ENCODE measurements at regions not wholly inside any gene's neighbourhood (a gene's known extent, or its start where the extent isn't known, plus 50 kb on each side); places are given as distances from the start of the nearest gene placed in this dataset.
A peak's percentile ranks its signal among the peaks of the same experiment; 100 is the strongest.
"Not testable (repeated sequence)": the region's sequence is repeated elsewhere in the genome, so short reads cannot be mapped to it uniquely, and the experiment has no call there.

DNA sequence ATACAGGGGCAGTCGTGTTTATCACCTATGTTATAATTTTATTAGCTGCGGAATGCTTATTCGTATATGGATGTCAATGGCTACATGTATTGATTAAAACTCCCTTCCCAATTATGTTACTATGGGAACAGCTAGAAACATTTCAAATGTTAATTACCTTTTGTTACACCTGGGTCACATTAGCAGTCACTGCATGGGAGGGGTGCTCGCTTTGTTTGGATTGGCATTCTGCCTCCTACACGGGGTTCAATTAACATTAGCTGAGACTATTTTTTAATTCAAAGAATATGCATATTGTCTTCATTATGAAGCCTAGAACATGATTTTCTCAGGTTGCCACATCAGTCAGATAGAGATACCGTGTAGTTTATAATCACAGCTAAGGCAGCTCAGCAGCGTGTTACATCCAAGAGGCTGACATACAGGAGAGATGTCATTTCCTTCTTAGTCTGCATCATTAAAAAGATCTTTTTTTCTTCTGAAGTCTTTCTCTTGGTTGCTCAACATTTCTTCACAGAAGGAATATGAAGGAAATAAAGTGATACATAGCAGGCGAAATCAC is 76.2 kb upstream of the RPS6KA2 start:
- FAIRE-seq (no peak), DNase-seq (ENCODE audit: low spot score) (no peak)

DNA sequence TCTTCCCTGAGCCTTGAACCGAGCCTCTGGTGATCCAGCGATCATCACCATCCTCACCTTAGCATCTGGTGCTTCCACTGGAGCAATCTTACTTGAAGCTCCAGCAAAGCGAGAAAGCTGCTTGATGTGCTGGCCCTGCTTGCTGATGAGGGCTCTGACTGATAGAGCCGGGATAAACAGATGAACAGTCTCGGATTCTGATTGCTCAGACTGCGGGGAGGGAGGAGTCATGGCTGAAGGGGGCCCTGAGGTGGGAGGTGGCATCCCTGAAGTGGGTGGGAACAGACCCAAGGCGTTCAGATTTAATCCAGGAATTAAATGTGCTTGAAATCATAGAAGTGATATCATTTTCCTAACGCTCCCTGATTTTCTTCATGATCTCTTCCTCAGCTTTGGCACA is 74.4 kb upstream of the RPS6KA2 start:
- not testable (repeated sequence) for FAIRE-seq; DNase-seq (ENCODE audit: low spot score)

DNA sequence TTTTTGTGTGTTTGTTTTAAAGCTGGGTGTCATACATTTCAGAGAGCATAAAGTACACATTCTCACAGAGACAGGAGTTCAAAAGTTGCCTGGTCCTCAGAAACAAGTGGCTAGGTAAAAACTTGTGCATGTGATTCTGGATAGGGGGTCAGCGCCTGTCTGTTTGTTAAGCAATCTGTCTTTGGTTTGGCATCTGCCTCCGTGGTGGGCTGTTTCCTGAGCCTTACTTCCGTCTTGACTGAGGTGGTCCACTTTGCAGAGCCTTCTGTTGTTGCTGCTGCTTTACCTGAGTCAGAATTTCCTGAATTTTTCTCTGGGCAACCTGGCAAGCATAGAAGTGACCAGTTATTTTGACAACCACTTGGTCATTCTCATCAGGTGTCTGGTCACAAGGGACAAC is 73.8 kb upstream of the RPS6KA2 start:
- FAIRE-seq; DNase-seq (ENCODE audit: low spot score): not testable (repeated sequence)

GRCh38 chr6:166697113-166697512 is 70.1 kb upstream of the RPS6KA2 start:
- FAIRE-seq, result no peak
- DNase-seq (ENCODE audit: low spot score), result no peak

DNA sequence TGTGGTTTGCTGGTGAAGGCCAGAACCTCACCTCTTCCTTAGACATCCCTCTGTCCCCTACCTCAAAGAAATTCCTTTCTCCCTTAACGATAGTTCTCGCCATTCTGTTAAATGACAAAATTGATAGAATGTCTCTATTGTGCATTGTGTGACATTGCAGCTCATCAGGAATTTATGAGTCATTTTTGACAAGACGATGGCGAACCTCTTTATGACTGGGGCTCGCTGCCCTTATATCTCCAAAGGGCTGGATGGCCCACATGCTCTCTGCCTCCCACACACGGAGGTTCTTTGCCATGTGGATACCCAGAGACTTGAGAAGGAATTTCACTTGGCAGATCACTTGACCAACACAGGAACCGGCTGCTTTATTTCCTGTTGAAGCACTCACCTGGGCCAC is 66.8 kb upstream of the RPS6KA2 start:
- DNase-seq (ENCODE audit: low spot score) (peak; percentile 68), FAIRE-seq (peak; percentile 68)

DNA sequence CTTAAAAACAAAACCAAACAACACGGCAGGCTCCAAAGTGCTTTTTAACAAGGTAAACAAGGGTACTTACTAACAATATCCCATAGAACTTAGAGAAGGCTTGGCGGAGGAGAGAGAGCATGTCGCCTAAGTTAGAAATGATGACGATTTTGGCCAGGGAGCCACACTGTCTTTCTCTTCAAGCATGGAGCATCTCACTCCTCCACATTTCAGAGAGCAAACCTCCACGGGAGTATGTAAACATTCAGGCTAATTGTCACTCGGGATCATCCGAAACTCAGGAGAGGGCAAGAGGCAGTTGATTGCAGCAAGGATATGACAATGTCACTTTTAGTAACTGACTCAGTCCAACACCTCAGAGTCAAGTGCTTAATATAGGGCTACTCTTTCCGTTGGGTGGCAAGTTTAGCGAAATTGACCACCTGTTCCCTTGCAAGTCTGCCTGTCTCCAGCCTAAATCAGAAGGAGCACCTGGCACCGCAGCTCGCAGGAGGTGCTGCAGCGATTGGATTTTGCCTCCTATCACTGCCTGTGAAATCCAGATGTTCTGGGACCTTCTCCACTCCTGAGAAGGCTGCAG is 65.8 kb upstream of the RPS6KA2 start:
- FAIRE-seq, result no peak
- no peak for DNase-seq (ENCODE audit: low spot score)

DNA sequence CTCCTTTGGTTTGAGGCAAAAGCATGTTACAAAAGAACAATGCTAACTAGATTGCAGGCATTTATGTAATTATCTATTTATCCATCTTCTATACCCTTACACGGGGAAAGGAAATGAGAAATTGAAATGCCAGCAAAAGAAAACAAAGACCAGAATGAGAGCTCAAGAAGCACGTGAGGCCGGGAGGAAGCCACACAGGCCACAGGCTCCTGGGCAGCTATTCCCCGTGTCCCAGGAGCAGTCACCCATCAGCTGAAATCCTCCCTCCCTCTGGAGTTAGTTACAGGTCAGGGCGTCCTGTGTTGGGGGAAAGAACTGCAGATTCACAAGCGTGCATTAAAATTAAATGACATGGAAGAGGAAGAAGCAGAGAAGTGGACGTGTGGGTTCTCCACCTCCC is 64.7 kb upstream of the RPS6KA2 start:
- no peak for FAIRE-seq
- DNase-seq (ENCODE audit: low spot score), result peak; percentile 40

DNA sequence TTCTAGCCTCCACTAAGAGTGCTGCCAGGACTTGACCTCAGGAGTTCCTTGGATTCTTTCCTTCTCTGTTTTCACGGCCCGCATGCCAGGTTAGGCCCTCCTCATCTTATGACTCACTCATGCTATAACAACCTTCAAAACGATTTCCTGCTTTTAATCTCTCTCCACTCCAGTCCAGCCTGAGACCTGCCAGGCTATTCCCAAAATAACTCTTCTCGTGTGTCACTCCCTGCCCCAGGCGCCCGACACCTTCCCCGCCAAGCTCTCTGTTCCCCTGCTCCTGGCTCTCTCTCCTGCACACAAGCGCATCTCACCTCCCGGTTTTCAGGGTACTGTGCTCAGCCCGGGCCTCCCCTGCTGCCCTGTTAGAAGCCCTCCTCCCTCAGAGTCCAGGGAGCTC is 64.1 kb upstream of the RPS6KA2 start:
- FAIRE-seq (peak; percentile 61), DNase-seq (ENCODE audit: low spot score) (peak; percentile 86)

GRCh38 chr6:166689687-166690086 is 62.6 kb upstream of the RPS6KA2 start:
- FAIRE-seq (no peak), DNase-seq (ENCODE audit: low spot score) (no peak)

GRCh38 chr6:166688901-166689300 is 61.9 kb upstream of the RPS6KA2 start:
- FAIRE-seq, result no peak
- no peak for DNase-seq (ENCODE audit: low spot score)

DNA sequence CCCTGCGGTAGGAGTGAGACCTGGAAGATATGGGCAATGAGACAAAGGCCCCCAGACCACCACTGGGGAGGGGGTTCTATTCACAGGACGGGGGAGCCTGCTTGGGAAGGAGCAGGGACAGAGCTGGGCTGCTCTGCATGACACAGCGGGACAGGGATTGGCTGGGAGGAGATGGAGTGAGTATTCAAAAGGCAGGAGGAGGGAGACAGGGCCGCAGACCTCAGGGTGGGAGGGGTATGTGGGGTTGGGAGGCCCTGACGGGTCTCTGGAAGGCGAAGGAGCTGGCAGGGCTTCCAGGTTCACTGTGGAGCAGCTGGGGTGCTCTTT is 60.8 kb upstream of the RPS6KA2 start:
- DNase-seq (ENCODE audit: low spot score), result no peak
- FAIRE-seq, result no peak

- no peak for DNase-seq (ENCODE audit: low spot score)
- FAIRE-seq, result no peak
Observed at GRCh38 chr6:166687070-166687878, 60.2 kb upstream of the RPS6KA2 start.

GRCh38 chr6:166686317-166686716 is 59.3 kb upstream of the RPS6KA2 start:
- no peak for FAIRE-seq
- no peak for DNase-seq (ENCODE audit: low spot score)

GRCh38 chr6:166684866-166685265 is 57.8 kb upstream of the RPS6KA2 start:
- DNase-seq (ENCODE audit: low spot score), result no peak
- FAIRE-seq, result no peak

- no peak for FAIRE-seq
- DNase-seq (ENCODE audit: low spot score), result no peak
Observed at GRCh38 chr6:166684170-166684569, 57.1 kb upstream of the RPS6KA2 start.

DNA sequence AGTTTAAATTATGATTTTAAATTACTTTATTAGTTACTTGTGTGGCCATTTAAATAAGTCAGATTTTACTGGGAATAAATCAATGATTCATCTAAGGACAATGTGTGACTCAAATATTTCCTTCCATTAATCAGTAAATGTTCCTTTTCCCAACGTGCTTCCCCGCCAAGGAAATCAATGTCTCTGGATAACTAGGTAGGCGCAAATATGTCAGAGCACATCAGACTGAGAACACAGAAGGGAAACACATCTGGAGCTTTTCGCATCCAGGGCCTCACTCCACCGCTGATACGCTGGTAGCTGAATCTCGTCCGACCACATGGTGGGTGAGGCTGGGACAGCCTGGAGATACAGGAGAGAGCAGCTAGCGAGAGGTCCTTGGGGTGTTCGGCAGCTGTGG is 56.4 kb upstream of the RPS6KA2 start:
- FAIRE-seq (no peak), DNase-seq (ENCODE audit: low spot score) (no peak)

DNA sequence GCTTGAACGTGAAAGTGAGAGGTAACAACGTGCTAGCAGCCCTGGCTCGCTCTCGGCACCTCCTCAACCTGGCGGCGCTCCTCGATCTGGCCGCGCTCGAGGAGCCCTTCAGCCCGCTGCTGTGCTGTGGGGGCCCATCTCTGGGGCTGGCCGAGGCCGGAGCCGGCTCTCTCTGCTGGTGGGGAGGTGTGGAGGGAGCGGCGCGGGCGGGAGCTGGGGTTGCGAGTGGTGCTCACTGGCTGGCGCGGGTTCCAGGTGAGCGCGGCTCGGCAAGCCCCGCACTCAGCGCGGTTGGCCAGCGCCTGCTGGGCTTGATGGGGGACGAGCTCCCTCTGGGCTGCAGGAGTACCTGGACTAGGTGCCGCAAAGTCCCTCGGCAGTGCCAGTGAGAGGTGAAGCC is 52.5 kb upstream of the RPS6KA2 start:
- FAIRE-seq (no peak), DNase-seq (ENCODE audit: low spot score) (no peak)

DNA sequence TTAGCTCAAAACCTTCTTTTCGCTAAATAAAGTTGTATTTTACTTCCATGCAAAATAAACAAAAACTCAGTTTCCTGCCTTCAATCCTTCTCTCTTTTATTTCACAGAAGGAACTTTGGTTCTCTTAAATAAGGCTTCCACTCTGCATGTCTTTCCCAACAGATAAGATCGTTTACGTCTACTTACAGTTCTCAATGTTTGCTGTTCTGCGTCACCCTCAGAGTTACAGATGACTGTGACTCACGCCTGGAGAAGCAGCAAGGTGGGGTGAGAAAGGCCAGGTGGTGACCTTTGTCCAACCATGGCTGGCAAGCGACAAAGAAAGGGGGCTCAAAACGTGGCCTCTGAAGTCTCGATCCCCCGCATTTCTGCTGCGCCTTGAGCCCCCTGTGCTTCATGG is 51.4 kb upstream of the RPS6KA2 start:
- peak; percentile 31 for DNase-seq (ENCODE audit: low spot score)

GRCh38 chr6:166677941-166678340 is 50.9 kb upstream of the RPS6KA2 start:
- DNase-seq (ENCODE audit: low spot score) (no peak), FAIRE-seq (no peak)

More for the DNA sequence above, 51.4 kb upstream of the RPS6KA2 start:
- FAIRE-seq, result no peak

Data from urothelium cell line (cell line).